ENCODE measurements at regions not wholly inside any gene's neighbourhood (a gene's known extent, or its start where the extent isn't known, plus 50 kb on each side); places are given as distances from the start of the nearest gene placed in this dataset.

DNA sequence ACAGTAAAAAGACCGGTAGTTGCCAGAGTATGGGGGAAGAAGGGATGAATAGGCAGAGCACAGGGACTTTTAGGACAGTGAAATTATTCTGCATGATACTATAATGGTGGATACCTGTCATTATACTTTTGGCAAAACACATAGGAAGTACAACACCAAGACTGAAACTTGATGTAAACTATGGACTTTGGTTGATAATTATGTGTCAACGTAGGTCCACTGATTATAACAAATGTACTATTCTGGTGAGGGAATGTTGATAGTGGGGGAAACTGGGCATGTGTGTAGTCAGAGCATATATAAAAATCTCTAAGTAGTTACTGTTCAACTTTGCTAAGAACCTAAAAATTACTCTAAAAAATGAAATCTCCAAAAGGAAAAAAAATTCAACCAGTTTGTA, 629.7 kb downstream of the CCDC85A start:
- no peak overlapping the region for H3K9ac ChIP-seq (ENCODE audit: low read length)
- no peaks in the 10 kb centered on the region for H3K9me3 ChIP-seq (ENCODE audit: insufficient read depth, low read length)
- no peaks in the 10 kb centered on the region for H4K20me1 ChIP-seq (ENCODE audit: low read depth, low read length)
- TF ChIP-seq, protein P1, sequence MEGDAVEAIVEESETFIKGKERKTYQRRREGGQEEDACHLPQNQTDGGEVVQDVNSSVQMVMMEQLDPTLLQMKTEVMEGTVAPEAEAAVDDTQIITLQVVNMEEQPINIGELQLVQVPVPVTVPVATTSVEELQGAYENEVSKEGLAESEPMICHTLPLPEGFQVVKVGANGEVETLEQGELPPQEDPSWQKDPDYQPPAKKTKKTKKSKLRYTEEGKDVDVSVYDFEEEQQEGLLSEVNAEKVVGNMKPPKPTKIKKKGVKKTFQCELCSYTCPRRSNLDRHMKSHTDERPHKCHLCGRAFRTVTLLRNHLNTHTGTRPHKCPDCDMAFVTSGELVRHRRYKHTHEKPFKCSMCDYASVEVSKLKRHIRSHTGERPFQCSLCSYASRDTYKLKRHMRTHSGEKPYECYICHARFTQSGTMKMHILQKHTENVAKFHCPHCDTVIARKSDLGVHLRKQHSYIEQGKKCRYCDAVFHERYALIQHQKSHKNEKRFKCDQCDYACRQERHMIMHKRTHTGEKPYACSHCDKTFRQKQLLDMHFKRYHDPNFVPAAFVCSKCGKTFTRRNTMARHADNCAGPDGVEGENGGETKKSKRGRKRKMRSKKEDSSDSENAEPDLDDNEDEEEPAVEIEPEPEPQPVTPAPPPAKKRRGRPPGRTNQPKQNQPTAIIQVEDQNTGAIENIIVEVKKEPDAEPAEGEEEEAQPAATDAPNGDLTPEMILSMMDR (IDR thresholded peaks at IDR 0.05; ENCODE audit: insufficient read depth, low read length, poor library complexity, severe bottlenecking) = no peak
- no peak for TF ChIP-seq EZH2phosphoT487 (conservative IDR thresholded peaks at IDR 0.05; ENCODE audit: low read length)
- H3K4me3 ChIP-seq (ENCODE audit: insufficient read depth, low read length, poor library complexity, severe bottlenecking) = no peak overlapping the region
- no peaks in the 10 kb centered on the region for H3K79me2 ChIP-seq (ENCODE audit: insufficient read depth, low read length)
- no peaks in the 10 kb centered on the region for H3F3A ChIP-seq (ENCODE audit: insufficient read depth)
- H3K27ac ChIP-seq (ENCODE audit: low read depth, low read length) = no peak overlapping the region
- H3K27me3 ChIP-seq (ENCODE audit: low read length) = no peaks in the 10 kb centered on the region
- H2AFZ ChIP-seq (ENCODE audit: low read depth, low read length, severe bottlenecking) = no peak overlapping the region
- no peaks in the 10 kb centered on the region for H3K36me3 ChIP-seq (ENCODE audit: low read length)
- H3K4me2 ChIP-seq (ENCODE audit: low read depth, low read length, poor library complexity, severe bottlenecking) = no peak overlapping the region
- H3K9me2 ChIP-seq (replicated peaks; ENCODE audit: insufficient read depth, low read length) = no peaks in the 10 kb centered on the region

DNA sequence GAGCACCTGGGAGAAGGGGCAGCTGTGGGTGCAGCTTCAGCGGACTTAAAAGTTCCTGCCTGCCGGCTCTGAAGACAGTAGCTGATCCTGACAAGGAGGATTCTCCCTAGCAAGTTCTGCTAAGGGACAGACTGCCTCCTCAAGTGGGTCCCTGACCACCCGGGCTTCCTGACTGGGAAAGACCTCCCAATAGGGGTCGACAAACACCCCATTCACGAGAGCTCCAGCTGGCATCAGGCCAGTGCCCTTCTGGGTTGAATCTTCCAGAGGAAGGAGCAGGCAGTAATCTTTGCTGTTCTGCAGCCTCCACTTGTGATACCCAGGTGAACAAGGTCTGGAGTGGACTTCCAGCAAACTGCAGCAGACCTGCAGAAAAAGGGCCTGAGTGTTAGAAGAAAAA, 632.9 kb downstream of the CCDC85A start:
- Histone ChIP-seq H3K79me2 (ENCODE audit: insufficient read depth, low read length) (no peaks in the 10 kb centered on the region), H4K20me1 (ENCODE audit: low read depth, low read length) (no peaks in the 10 kb centered on the region), H3K4me2 (ENCODE audit: low read depth, low read length, poor library complexity, severe bottlenecking) (no peak overlapping the region), H3K36me3 (ENCODE audit: low read length) (no peaks in the 10 kb centered on the region), H3K9me3 (ENCODE audit: insufficient read depth, low read length) (no peaks in the 10 kb centered on the region), H3K9me2 (replicated peaks; ENCODE audit: insufficient read depth, low read length) (no peaks in the 10 kb centered on the region), H3K27ac (ENCODE audit: low read depth, low read length) (no peak overlapping the region), H2AFZ (ENCODE audit: low read depth, low read length, severe bottlenecking) (no peak overlapping the region), H3F3A (ENCODE audit: insufficient read depth) (no peaks in the 10 kb centered on the region), H3K27me3 (ENCODE audit: low read length) (no peaks in the 10 kb centered on the region), H3K4me3 (ENCODE audit: insufficient read depth, low read length, poor library complexity, severe bottlenecking) (no peak overlapping the region), H3K9ac (ENCODE audit: low read length) (no peak overlapping the region)
- no peak for TF ChIP-seq EZH2phosphoT487 (conservative IDR thresholded peaks at IDR 0.05; ENCODE audit: low read length)
- TF ChIP-seq, protein P1 (IDR thresholded peaks at IDR 0.05; ENCODE audit: insufficient read depth, low read length, poor library complexity, severe bottlenecking) = no peak

DNA sequence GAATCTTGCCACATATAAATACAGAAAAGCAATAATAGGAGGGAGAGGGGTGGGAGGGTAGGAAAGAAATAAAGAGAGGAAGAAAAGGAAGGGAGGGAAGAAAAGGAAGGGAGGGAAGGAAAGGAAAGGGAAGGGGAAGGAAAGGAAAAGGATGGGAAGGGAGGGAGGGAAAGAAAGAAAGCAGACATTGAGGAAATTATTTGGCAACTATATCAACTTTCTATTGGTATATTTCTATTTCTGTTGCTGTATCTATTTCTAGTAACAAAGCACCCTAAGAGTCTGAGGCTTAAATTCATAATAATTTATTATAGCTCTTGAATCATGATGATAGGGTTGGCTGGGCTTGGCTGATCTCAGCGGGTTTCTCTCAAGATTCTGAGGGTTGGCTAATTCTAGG, 648.0 kb downstream of the CCDC85A start:
- H3K27me3 ChIP-seq (ENCODE audit: low read length) = no peaks in the 10 kb centered on the region
- no peak overlapping the region for H2AFZ ChIP-seq (ENCODE audit: low read depth, low read length, severe bottlenecking)
- H3K36me3 ChIP-seq (ENCODE audit: low read length) = no peaks in the 10 kb centered on the region
- no peak overlapping the region for H3K4me3 ChIP-seq (ENCODE audit: insufficient read depth, low read length, poor library complexity, severe bottlenecking)
- H3K9me2 ChIP-seq (replicated peaks; ENCODE audit: insufficient read depth, low read length) = no peaks in the 10 kb centered on the region
- H3K4me2 ChIP-seq (ENCODE audit: low read depth, low read length, poor library complexity, severe bottlenecking) = no peak overlapping the region
- TF ChIP-seq, protein P1 (IDR thresholded peaks at IDR 0.05; ENCODE audit: insufficient read depth, low read length, poor library complexity, severe bottlenecking) = no peak
- TF ChIP-seq EZH2phosphoT487 (conservative IDR thresholded peaks at IDR 0.05; ENCODE audit: low read length) = no peak
- no peak overlapping the region for H3K27ac ChIP-seq (ENCODE audit: low read depth, low read length)
- H3K9ac ChIP-seq (ENCODE audit: low read length) = no peak overlapping the region
- H3K79me2 ChIP-seq (ENCODE audit: insufficient read depth, low read length) = no peaks in the 10 kb centered on the region
- no peaks in the 10 kb centered on the region for H3K9me3 ChIP-seq (ENCODE audit: insufficient read depth, low read length)
- H3F3A ChIP-seq (ENCODE audit: insufficient read depth) = no peaks in the 10 kb centered on the region
- no peaks in the 10 kb centered on the region for H4K20me1 ChIP-seq (ENCODE audit: low read depth, low read length)

All from SU-DHL-6 (cell line).